ENCODE measurements at regions not wholly inside any gene's neighbourhood (a gene's known extent, or its start where the extent isn't known, plus 50 kb on each side); places are given as distances from the start of the nearest gene placed in this dataset.

- Mint-ChIP-seq H3K9me3 (peaks cover 9% of the 10 kb centered on the region), H3K4me1 (no peaks in the 10 kb centered on the region), H3K27me3 (ENCODE audit: low read depth) (no peaks in the 10 kb centered on the region), H3K4me3 (no peak overlapping the region), H3K27ac (ENCODE audit: unreplicated experiment) (no peak overlapping the region), H3K36me3 (ENCODE audit: low read depth) (peaks cover 8% of the 10 kb centered on the region)
- TF ChIP-seq CTCF (conservative IDR thresholded peaks at IDR 0.05), result no peak
- no peak for DNase-seq (ENCODE audit: low read depth, low spot score)
Observed at GRCh38 chr3:30486368-30486767, 120.0 kb upstream of the TGFBR2 start.

GRCh38 chr3:30488070-30488756, 118.2 kb upstream of the TGFBR2 start:
- TF ChIP-seq CTCF (conservative IDR thresholded peaks at IDR 0.05), result no peak
- Mint-ChIP-seq H3K4me1 (peaks cover 7% of the 10 kb centered on the region), H3K9me3 (peaks cover 9% of the 10 kb centered on the region), H3K4me3 (no peak overlapping the region), H3K36me3 (ENCODE audit: low read depth) (peaks cover 8% of the 10 kb centered on the region), H3K27ac (ENCODE audit: unreplicated experiment) (no peak overlapping the region), H3K27me3 (ENCODE audit: low read depth) (no peaks in the 10 kb centered on the region)
- no peak for DNase-seq (ENCODE audit: low read depth, low spot score)

GRCh38 chr3:30492322-30493192, 113.8 kb upstream of the TGFBR2 start:
- DNase-seq (ENCODE audit: low read depth, low spot score), result no peak
- TF ChIP-seq CTCF (conservative IDR thresholded peaks at IDR 0.05), result no peak
- Mint-ChIP-seq H3K27me3 (ENCODE audit: low read depth) (no peaks in the 10 kb centered on the region), H3K27ac (ENCODE audit: unreplicated experiment) (no peak overlapping the region), H3K9me3 (peaks cover 9% of the 10 kb centered on the region), H3K36me3 (ENCODE audit: low read depth) (peaks cover 8% of the 10 kb centered on the region), H3K4me3 (no peak overlapping the region), H3K4me1 (peaks cover 17% of the 10 kb centered on the region)

- peaks cover 3% of the 10 kb centered on the region for H3K36me3 Mint-ChIP-seq (ENCODE audit: low read depth)
- no peak for TF ChIP-seq CTCF (conservative IDR thresholded peaks at IDR 0.05)
- H3K9me3 Mint-ChIP-seq, result peaks cover 5% of the 10 kb centered on the region
- no peak overlapping the region for H3K4me3 Mint-ChIP-seq
- no peak overlapping the region for H3K27ac Mint-ChIP-seq (ENCODE audit: unreplicated experiment)
- no peaks in the 10 kb centered on the region for H3K27me3 Mint-ChIP-seq (ENCODE audit: low read depth)
- DNase-seq (ENCODE audit: low read depth, low spot score), result no peak
- peaks cover 21% of the 10 kb centered on the region for H3K4me1 Mint-ChIP-seq
Observed at GRCh38 chr3:30493911-30494311, 112.5 kb upstream of the TGFBR2 start.

GRCh38 chr3:30495172-30496065, 111.0 kb upstream of the TGFBR2 start:
- no peak for TF ChIP-seq CTCF (conservative IDR thresholded peaks at IDR 0.05)
- no peak overlapping the region for H3K4me3 Mint-ChIP-seq
- no peaks in the 10 kb centered on the region for H3K36me3 Mint-ChIP-seq (ENCODE audit: low read depth)
- H3K27ac Mint-ChIP-seq (ENCODE audit: unreplicated experiment), result no peak overlapping the region
- no peak for DNase-seq (ENCODE audit: low read depth, low spot score)
- no peaks in the 10 kb centered on the region for H3K9me3 Mint-ChIP-seq
- no peaks in the 10 kb centered on the region for H3K27me3 Mint-ChIP-seq (ENCODE audit: low read depth)
- H3K4me1 Mint-ChIP-seq, result peaks cover 21% of the 10 kb centered on the region
